Activated CD4-positive, alpha-beta memory T cell treated with anti-CD3 and anti-CD28 coated beads for 36 hours (primary cell): ENCODE measurements at regions not wholly inside any gene's neighbourhood (a gene's known extent, or its start where the extent isn't known, plus 50 kb on each side); places are given as distances from the start of the nearest gene placed in this dataset.

ENCODE experiments used
- CTCF ChIA-PET: fragments of 350-600 bp; sonication (Branson Sonifier 250); formaldehyde crosslinking; loops from one replicate; lab custom pipeline; 2021; ENCODE audit warnings: antibody characterized with exemption, inconsistent platforms; lab: Charles Lee
- POLR2A ChIA-PET: fragments of 350-600 bp; sonication (Branson Sonifier 250); formaldehyde crosslinking; loops from one replicate; lab custom pipeline; 2021; ENCODE audit warnings: antibody characterized with exemption; lab: Charles Lee
- DNase-seq: peaks from one replicate; pipeline ENCODE4 v3.0.0-alpha.2; 2020
- H3K27ac Mint-ChIP-seq: one replicate; pipeline ENCODE4 v1.8.0; 2021; ENCODE audit warnings: mixed read lengths
- H3K27me3 Mint-ChIP-seq: one replicate; pipeline ENCODE4 v1.8.0; 2021; ENCODE audit warnings: mixed read lengths
- H3K36me3 Mint-ChIP-seq: one replicate; pipeline ENCODE4 v1.8.0; 2021; ENCODE audit warnings: mixed read lengths
- H3K4me1 Mint-ChIP-seq: one replicate; pipeline ENCODE4 v1.8.0; 2021; ENCODE audit warnings: low read depth, mixed read lengths
- H3K4me3 Mint-ChIP-seq: one replicate; pipeline ENCODE4 v1.8.0; 2021; ENCODE audit warnings: mild to moderate bottlenecking, mixed read lengths
- H3K9me3 Mint-ChIP-seq: one replicate; pipeline ENCODE4 v1.8.0; 2021; ENCODE audit warnings: mixed read lengths
- intact Hi-C: fragments of 100-400 bp; cut with micrococcal nuclease; formaldehyde crosslinking; loops from one replicate; pipeline ENCODE4 v1.15.1; 2023

DNA sequence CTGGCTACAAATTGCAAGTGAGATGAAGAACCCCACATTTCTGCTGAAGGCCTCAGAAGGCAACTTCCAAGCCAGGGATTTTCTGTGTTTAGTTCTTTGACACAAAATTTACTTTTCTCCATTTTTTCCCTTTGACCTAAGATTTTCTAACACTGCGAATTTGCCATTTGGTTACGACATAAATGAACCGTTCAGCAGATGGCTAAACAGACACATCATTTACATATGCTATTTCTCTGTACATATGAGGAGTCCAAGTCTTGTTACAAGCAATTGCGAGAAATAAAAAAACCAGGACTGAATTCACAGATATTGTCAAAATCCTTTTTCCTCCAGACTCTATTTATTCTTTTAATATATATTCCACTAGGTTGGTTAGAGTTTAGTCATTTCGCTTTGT is 978.6 kb downstream of the NLGN4X start:
- intact Hi-C loops: no loop called here
- Mint-ChIP-seq H3K9me3 (peaks cover 1% of the 10 kb centered on the region), H3K36me3 (no peaks in the 10 kb centered on the region), H3K27ac (no peak overlapping the region), H3K4me1 (no peaks in the 10 kb centered on the region), H3K4me3 (no peak overlapping the region), H3K27me3 (no peaks in the 10 kb centered on the region)
- POLR2A ChIA-PET: no interaction called here
- no peak for DNase-seq
- CTCF ChIA-PET: no interaction called here

DNA sequence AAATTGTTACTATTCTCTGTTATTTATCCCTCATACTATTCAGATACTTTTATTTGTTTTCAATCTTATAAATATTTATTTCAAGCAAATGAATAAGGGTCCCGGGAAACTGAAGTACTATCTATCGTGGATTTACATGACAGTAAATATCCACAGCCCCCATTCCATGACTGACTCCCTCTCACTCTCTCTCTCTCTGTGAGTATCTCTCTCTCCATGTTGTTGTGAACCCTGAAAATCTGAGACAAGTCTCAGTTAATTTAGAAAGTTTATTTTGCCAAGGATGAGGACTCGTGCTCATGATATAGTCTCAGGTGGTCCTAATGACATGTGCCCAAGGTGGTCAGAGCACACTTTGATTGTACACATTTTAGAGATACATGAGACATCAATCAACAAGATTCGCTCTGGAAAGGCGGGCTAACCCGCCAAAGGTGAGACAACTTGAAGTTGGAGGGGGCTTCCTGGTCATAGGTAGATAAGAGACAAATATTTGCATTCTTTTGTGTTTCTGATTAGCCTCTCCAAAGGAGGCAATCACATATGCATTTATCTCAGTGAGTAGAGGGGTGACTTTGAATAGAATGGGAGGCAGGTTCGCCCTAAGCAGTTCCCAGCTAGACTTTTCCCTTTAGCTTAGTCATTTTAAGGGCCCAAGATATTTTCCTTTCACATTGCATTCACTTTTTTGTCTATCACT is 986.4 kb downstream of the NLGN4X start:
- H3K27ac Mint-ChIP-seq: no peak overlapping the region
- DNase-seq: no peak
- no peaks in the 10 kb centered on the region for H3K36me3 Mint-ChIP-seq
- intact Hi-C loops: no loop called here
- POLR2A ChIA-PET: no interaction called here
- H3K27me3 Mint-ChIP-seq: no peaks in the 10 kb centered on the region
- CTCF ChIA-PET: no interaction called here
- no peak overlapping the region for H3K4me3 Mint-ChIP-seq
- H3K9me3 Mint-ChIP-seq: peaks cover 6% of the 10 kb centered on the region
- H3K4me1 Mint-ChIP-seq: no peaks in the 10 kb centered on the region

- Mint-ChIP-seq H3K4me1 (no peaks in the 10 kb centered on the region), H3K27ac (no peak overlapping the region), H3K9me3 (peaks cover 4% of the 10 kb centered on the region), H3K27me3 (no peaks in the 10 kb centered on the region), H3K4me3 (no peak overlapping the region), H3K36me3 (no peaks in the 10 kb centered on the region)
- CTCF ChIA-PET: no interaction called here
- intact Hi-C loops: no loop called here
- POLR2A ChIA-PET: no interaction called here
- DNase-seq: no peak
Observed at GRCh38 chrX:5236749-5237148, 991.9 kb downstream of the NLGN4X start.

DNA sequence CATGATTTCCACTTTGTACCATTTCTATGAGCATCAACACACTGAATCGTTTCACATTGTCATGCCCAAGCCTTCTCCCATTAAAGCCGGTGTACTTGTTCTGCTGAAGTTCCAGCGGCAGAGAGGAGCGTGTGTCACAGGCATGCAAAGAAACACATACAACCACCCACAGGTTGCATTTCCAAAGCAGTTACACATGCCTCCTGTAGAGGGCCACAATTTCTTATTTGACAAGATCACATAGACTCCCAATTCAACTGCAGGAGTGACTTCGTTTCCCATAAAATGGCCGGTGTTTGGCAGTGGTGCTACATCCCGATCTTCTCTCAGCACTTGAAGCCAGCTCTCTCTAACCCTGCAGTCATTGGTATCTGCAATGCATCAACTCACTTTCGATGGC is 992.6 kb downstream of the NLGN4X start:
- intact Hi-C loops: no loop called here
- Mint-ChIP-seq H3K36me3 (no peaks in the 10 kb centered on the region), H3K27me3 (no peaks in the 10 kb centered on the region), H3K4me3 (no peak overlapping the region), H3K27ac (no peak overlapping the region), H3K9me3 (peaks cover 4% of the 10 kb centered on the region), H3K4me1 (no peaks in the 10 kb centered on the region)
- DNase-seq: no peak
- ChIA-PET CTCF (no interaction called here), POLR2A (no interaction called here)

- POLR2A ChIA-PET: no interaction called here
- CTCF ChIA-PET: no interaction called here
- intact Hi-C loops: no loop called here
- Mint-ChIP-seq H3K9me3 (peaks cover 4% of the 10 kb centered on the region), H3K27ac (no peak overlapping the region), H3K27me3 (no peaks in the 10 kb centered on the region), H3K4me1 (no peaks in the 10 kb centered on the region), H3K4me3 (no peak overlapping the region), H3K36me3 (no peaks in the 10 kb centered on the region)
- DNase-seq: no peak
Observed at GRCh38 chrX:5233830-5234229, 994.8 kb downstream of the NLGN4X start.

DNA sequence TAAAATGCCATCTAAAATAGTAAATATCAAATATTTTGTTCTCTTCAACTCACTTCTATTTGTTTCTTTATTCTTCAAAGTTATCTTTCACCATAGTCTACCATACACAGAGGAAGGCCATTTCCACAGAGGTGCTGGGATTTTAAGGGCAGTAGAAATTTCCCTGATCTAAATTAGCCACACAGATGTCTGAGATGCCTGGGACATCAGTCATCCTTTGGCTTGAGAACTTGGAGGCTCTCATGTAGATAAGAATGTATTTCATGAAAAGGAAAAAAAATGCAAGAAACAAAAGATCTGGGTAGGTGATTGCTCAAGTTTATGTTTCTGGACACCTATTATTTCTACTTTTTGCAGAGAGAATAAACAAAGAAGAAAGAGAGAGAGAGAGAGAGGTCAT is 1008.2 kb downstream of the NLGN4X start:
- no peaks in the 10 kb centered on the region for H3K4me1 Mint-ChIP-seq
- H3K27ac Mint-ChIP-seq: no peak overlapping the region
- POLR2A ChIA-PET: no interaction called here
- no peaks in the 10 kb centered on the region for H3K27me3 Mint-ChIP-seq
- no peak for DNase-seq
- H3K9me3 Mint-ChIP-seq: peaks cover 7% of the 10 kb centered on the region
- H3K36me3 Mint-ChIP-seq: no peaks in the 10 kb centered on the region
- CTCF ChIA-PET: no interaction called here
- no peak overlapping the region for H3K4me3 Mint-ChIP-seq
- intact Hi-C loops: no loop called here

GRCh38 chrX:5194806-5195205 is 1033.9 kb downstream of the NLGN4X start:
- no peaks in the 10 kb centered on the region for H3K9me3 Mint-ChIP-seq
- H3K4me3 Mint-ChIP-seq: no peak overlapping the region
- H3K36me3 Mint-ChIP-seq: no peaks in the 10 kb centered on the region
- DNase-seq: no peak
- H3K27me3 Mint-ChIP-seq: no peaks in the 10 kb centered on the region
- H3K27ac Mint-ChIP-seq: no peak overlapping the region
- intact Hi-C loops: no loop called here
- POLR2A ChIA-PET: no interaction called here
- CTCF ChIA-PET: no interaction called here
- no peaks in the 10 kb centered on the region for H3K4me1 Mint-ChIP-seq

DNA sequence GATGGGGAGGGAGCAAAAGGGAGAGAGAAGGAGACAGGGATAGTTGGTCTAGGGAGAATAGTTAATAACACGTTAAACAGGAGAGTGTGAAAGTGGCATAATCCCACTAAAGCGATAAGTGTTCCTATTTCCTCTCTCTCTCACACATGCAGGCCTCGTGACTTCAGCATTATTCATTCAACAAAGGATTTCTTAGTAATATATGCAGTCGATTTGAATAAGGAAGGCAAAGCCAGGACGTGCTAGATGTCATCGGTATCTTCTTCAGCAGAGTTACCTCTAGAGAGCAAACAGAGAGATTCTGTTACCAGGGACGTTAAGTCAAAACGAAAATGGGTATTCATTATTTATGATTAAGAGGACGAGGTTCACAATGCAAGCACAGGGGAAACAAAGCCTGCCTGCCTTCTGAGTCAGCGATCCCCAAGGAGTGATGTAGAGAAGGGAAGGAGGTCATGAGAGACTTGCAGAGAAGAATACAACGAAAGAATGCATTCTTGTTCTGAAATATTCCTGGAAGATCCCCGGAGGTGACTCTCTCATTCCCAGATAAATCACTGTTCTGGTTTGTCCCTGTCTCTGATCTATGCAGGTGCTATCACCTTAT is 1048.4 kb downstream of the NLGN4X start:
- ChIA-PET POLR2A (no interaction called here), CTCF (no interaction called here)
- no peak for DNase-seq
- Mint-ChIP-seq H3K27ac (no peak overlapping the region), H3K27me3 (no peaks in the 10 kb centered on the region), H3K4me3 (no peak overlapping the region), H3K9me3 (peaks cover 6% of the 10 kb centered on the region), H3K36me3 (no peaks in the 10 kb centered on the region), H3K4me1 (no peaks in the 10 kb centered on the region)
- intact Hi-C loops: no loop called here

- ChIA-PET POLR2A (no interaction called here), CTCF (no interaction called here)
- DNase-seq: no peak
- Mint-ChIP-seq H3K4me1 (no peaks in the 10 kb centered on the region), H3K9me3 (peaks cover 3% of the 10 kb centered on the region), H3K4me3 (no peak overlapping the region), H3K27me3 (no peaks in the 10 kb centered on the region), H3K27ac (no peak overlapping the region), H3K36me3 (no peaks in the 10 kb centered on the region)
- intact Hi-C loops: no loop called here
Observed at GRCh38 chrX:5176766-5177165, 1051.9 kb downstream of the NLGN4X start.

DNA sequence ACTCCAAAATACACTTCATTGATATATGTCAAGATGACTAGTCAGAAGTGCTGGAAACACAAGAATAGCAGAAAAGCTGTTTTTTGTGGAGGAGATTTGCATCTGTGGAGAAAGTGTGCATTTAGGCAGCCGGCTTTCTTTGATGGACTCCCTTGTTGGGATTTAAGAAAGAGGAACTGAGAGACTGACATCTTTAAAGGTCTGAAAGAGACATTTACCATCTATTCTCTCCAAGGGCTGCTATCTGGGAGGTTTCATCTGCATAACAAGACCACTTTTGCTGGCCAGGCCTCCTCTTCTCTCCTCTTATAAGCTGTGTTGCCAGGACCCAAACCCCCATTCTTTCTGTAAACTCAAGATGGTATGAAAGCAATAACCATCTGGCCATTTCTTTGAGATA is 1065.0 kb downstream of the NLGN4X start:
- Mint-ChIP-seq H3K4me3 (no peak overlapping the region), H3K4me1 (no peaks in the 10 kb centered on the region), H3K9me3 (no peaks in the 10 kb centered on the region), H3K36me3 (no peaks in the 10 kb centered on the region), H3K27me3 (no peaks in the 10 kb centered on the region), H3K27ac (no peak overlapping the region)
- POLR2A ChIA-PET: no interaction called here
- intact Hi-C loops: no loop called here
- CTCF ChIA-PET: no interaction called here
- DNase-seq: no peak

DNA sequence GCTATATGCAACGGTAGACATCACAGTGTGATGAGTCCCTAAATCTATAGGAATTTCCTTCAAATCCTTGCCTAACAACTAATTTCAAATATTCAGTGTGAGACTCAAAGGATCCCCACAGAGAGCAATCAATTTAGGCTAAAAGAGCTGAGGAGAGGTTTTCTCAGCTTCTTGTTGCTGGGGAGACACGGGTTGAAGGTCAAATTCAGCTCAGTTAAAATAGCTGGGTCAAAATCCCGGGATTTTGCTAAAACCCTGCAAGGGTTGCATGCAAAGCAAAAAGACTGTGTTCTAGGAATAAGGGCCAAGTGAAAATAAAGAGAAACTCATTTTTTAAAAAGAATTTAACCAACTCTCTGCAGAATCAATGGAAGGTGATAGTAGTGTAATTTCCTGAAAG is 1073.4 kb downstream of the NLGN4X start:
- Mint-ChIP-seq H3K27me3 (no peaks in the 10 kb centered on the region), H3K9me3 (no peaks in the 10 kb centered on the region), H3K36me3 (no peaks in the 10 kb centered on the region), H3K4me1 (no peaks in the 10 kb centered on the region), H3K27ac (no peak overlapping the region), H3K4me3 (no peak overlapping the region)
- ChIA-PET CTCF (no interaction called here), POLR2A (no interaction called here)
- intact Hi-C loops: no loop called here
- DNase-seq: no peak

DNA sequence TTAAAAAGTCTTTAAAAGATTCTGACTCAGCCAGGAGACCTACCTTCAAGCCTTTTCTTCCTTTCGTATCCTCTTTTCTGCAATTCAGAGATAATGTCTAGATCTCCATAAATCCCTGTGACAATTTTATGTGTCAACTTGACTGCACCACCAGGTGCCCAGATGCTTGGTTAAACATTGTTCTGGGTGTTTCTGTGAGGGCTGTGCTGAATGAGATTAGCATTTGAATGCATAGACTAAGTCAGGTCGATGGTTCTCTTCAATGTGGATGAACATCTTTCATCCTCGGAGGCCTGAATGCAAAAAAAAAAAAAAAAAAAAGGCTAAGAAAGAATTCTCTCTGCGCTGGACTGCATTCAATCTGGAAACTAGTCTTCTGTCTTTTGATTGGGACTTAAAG is 1082.7 kb downstream of the NLGN4X start:
- Mint-ChIP-seq H3K4me3 (no peak overlapping the region), H3K27me3 (no peaks in the 10 kb centered on the region), H3K9me3 (peaks cover 4% of the 10 kb centered on the region), H3K27ac (no peak overlapping the region), H3K36me3 (no peaks in the 10 kb centered on the region), H3K4me1 (no peaks in the 10 kb centered on the region)
- DNase-seq: no peak
- CTCF ChIA-PET: no interaction called here
- intact Hi-C loops: no loop called here
- POLR2A ChIA-PET: no interaction called here

DNA sequence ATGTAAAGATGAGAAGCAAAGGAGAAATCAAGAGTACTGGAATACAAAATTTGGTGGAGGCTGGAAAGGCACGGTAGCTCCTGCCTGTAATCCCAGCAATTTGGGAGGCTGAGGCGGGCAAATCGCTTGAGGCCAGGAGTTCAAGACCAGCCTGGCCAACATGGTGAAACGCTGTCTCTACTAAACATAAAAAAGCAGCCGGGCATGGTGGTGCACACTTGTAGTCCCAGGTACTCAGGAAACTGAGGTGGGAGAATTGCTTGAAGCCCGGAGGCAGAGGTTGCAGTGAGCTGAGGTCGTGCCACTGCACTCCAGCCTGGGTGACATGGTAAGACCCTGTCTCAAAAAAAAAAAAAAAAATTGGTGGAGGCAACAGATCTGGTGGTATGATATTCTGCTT is 1086.0 kb downstream of the NLGN4X start:
- no peaks in the 10 kb centered on the region for H3K27me3 Mint-ChIP-seq
- DNase-seq: no peak
- H3K4me1 Mint-ChIP-seq: no peaks in the 10 kb centered on the region
- H3K27ac Mint-ChIP-seq: no peak overlapping the region
- peaks cover 4% of the 10 kb centered on the region for H3K9me3 Mint-ChIP-seq
- POLR2A ChIA-PET: no interaction called here
- intact Hi-C loops: no loop called here
- CTCF ChIA-PET: no interaction called here
- H3K4me3 Mint-ChIP-seq: no peak overlapping the region
- H3K36me3 Mint-ChIP-seq: no peaks in the 10 kb centered on the region
